Neural progenitor cell (in vitro differentiated cells): ENCODE measurements at regions not wholly inside any gene's neighbourhood (a gene's known extent, or its start where the extent isn't known, plus 50 kb on each side); places are given as distances from the start of the nearest gene placed in this dataset.

Source experiments
- EZH2phosphoT487 ChIP-seq: fragments of 200-600 bp; sonication (generic); IDR thresholded peaks from 2 replicates; pipeline ENCODE4 v1.6.1; 2017; ENCODE audit warnings: antibody characterized with exemption
- TF ChIP-seq, protein P1 (sequence below): fragments of 200-600 bp; sonication (generic); IDR thresholded peaks from 2 replicates; pipeline ENCODE4 v1.5.1; 2017; ENCODE audit warnings: antibody characterized with exemption, mild to moderate bottlenecking

- TF ChIP-seq, protein P1, sequence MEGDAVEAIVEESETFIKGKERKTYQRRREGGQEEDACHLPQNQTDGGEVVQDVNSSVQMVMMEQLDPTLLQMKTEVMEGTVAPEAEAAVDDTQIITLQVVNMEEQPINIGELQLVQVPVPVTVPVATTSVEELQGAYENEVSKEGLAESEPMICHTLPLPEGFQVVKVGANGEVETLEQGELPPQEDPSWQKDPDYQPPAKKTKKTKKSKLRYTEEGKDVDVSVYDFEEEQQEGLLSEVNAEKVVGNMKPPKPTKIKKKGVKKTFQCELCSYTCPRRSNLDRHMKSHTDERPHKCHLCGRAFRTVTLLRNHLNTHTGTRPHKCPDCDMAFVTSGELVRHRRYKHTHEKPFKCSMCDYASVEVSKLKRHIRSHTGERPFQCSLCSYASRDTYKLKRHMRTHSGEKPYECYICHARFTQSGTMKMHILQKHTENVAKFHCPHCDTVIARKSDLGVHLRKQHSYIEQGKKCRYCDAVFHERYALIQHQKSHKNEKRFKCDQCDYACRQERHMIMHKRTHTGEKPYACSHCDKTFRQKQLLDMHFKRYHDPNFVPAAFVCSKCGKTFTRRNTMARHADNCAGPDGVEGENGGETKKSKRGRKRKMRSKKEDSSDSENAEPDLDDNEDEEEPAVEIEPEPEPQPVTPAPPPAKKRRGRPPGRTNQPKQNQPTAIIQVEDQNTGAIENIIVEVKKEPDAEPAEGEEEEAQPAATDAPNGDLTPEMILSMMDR = no peak
- no peak for TF ChIP-seq EZH2phosphoT487
These were observed 981.9 kb downstream of the SI start for GRCh38 chr3:164096352-164096751.
